Activated CD4-positive, alpha-beta T cell treated with anti-CD3 and anti-CD28 coated beads, Interleukin-2, amount 10 ng/mL, durations not matched to agents 7 days and 5 days (primary cell): ENCODE measurements at regions not wholly inside any gene's neighbourhood (a gene's known extent, or its start where the extent isn't known, plus 50 kb on each side); places are given as distances from the start of the nearest gene placed in this dataset.

ENCODE experiments used
- CTCF ChIA-PET: fragments of 350-600 bp; sonication (Branson Sonifier 250); formaldehyde crosslinking; loops from one replicate; lab custom pipeline; 2021; ENCODE audit warnings: antibody characterized with exemption; lab: Charles Lee
- POLR2A ChIA-PET: fragments of 350-600 bp; sonication (Branson Sonifier 250); formaldehyde crosslinking; loops from one replicate; lab custom pipeline; 2021; ENCODE audit warnings: antibody characterized with exemption; lab: Charles Lee
- DNase-seq: peaks from one replicate; pipeline ENCODE4 v3.0.0-alpha.2; 2020
- H3K27ac Mint-ChIP-seq: one replicate; pipeline ENCODE4 v1.8.0; 2021; ENCODE audit warnings: mild to moderate bottlenecking, moderate library complexity, mixed read lengths
- H3K27me3 Mint-ChIP-seq: one replicate; pipeline ENCODE4 v1.8.0; 2021; ENCODE audit warnings: mixed read lengths
- H3K36me3 Mint-ChIP-seq: one replicate; pipeline ENCODE4 v1.8.0; 2021; ENCODE audit warnings: low read depth, mixed read lengths
- H3K4me1 Mint-ChIP-seq: one replicate; pipeline ENCODE4 v1.8.0; 2021; ENCODE audit warnings: mixed read lengths
- H3K4me3 Mint-ChIP-seq: one replicate; pipeline ENCODE4 v1.8.0; 2021; ENCODE audit warnings: mild to moderate bottlenecking, moderate library complexity, mixed read lengths
- H3K9me3 Mint-ChIP-seq: one replicate; pipeline ENCODE4 v1.8.0; 2021; ENCODE audit warnings: mixed read lengths

DNA sequence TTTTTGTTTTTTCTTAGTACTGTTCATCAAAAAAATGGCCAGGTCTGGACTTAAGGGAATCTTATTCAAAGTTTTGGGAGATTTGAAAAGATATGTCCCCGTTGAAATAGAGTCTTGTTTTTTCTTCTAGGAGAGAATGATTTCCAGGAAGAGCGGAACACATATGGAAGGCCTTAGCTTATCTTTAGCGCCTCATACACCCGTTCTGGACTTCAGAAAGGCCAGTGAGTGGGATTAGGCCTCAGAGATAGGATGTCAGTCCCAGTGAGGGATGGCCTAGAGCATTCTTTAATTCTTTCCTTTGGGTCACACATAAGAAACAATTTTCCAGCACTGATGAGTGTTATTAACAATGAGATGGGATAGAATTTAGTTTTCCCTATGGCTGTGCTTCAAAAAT is 54.5 kb upstream of the HAND2 start:
- Mint-ChIP-seq H3K4me1 (no peaks in the 10 kb centered on the region), H3K4me3 (no peak overlapping the region), H3K9me3 (no peaks in the 10 kb centered on the region), H3K27ac (no peak overlapping the region), H3K27me3 (peaks cover 3% of the 10 kb centered on the region), H3K36me3 (no peaks in the 10 kb centered on the region)
- no peak for DNase-seq
- CTCF ChIA-PET, result no interaction called here
- POLR2A ChIA-PET, result no interaction called here
